OCI-LY7 (cell line): ENCODE measurements at regions not wholly inside any gene's neighbourhood (a gene's known extent, or its start where the extent isn't known, plus 50 kb on each side); places are given as distances from the start of the nearest gene placed in this dataset.

Source experiments
- CTCF ChIP-seq: fragments of 200-600 bp; sonication (generic); conservative IDR thresholded peaks from 2 replicates; pipeline ENCODE4 v1.5.1; 2014; ENCODE audit warnings: mild to moderate bottlenecking, antibody characterized with exemption, low read length, moderate library complexity, mixed read lengths
- EZH2phosphoT487 ChIP-seq: fragments of 200-600 bp; sonication (generic); IDR thresholded peaks from 2 replicates; pipeline ENCODE4 v1.6.1; 2018; ENCODE audit warnings: low read depth, borderline replicate concordance, mild to moderate bottlenecking, mixed run types, antibody characterized with exemption, low read length, moderate library complexity, mixed read lengths

DNA sequence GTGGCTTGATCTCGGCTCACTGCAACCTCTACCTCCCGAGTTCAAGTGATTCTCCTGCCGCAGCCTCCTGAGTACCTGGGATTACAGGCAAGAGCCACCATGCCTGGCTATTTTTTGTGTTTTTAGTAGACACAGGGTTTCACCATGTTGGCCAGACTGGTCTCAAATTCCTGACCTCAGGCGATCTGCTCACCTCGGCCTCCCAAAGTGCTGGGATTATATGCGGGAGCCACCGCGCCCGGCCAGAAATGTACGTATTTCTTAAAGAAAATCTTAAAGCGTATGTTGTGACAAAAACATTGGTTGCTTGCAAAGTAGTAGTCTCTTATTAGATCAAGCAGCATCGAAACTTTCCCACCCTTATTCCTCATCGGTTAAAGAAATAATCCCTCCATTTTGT lies 748.9 kb upstream of the NR2F2 start:
- TF ChIP-seq CTCF = no peak
- no peak for TF ChIP-seq EZH2phosphoT487
